ENCODE measurements at regions not wholly inside any gene's neighbourhood (a gene's known extent, or its start where the extent isn't known, plus 50 kb on each side); places are given as distances from the start of the nearest gene placed in this dataset.

DNA sequence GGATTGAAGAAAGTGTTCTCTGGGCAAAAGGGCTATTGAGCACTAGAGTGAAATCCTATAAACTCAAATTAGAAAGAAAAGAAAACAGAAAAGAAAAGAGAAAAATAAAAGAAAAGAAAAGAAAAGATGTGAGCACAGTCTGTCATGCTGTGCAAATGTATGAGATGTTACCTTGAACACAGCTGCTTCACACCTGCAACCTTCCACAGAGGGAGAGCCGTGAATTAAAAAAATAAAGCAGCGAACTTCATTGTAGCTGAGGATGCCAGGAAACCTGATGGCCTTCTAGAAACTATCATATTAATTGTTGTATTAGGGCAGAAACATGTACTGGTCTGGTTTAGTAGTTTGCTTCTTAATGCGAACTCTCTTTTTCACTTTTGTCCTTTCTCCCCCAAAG is 88.0 kb upstream of the SATB1 start:
- H4K5ac ChIP-seq (ENCODE audit: low read depth, low read length), result no peak overlapping the region
- no CpG with 5 or more reads among the region's 3 CpGs for WGBS, 2 experiments (ENCODE audit: extremely low coverage in 2 of 2, insufficient read length in 1 of 2)
- intact Hi-C loops (cut with micrococcal nuclease), result no loop called here

More for the DNA sequence above, 88.0 kb upstream of the SATB1 start:
- no peaks in the 10 kb centered on the region for H3K9me1 ChIP-seq (ENCODE audit: insufficient read depth, low read length)
- H3K27me3 ChIP-seq (ENCODE audit: control insufficient read depth, insufficient read depth, low read length), result no peaks in the 10 kb centered on the region
- H2BK15ac ChIP-seq (ENCODE audit: low read depth, low read length), result no peak overlapping the region
- H3K56ac ChIP-seq (ENCODE audit: extremely low read depth, insufficient read depth, low read length), result no peak overlapping the region
- dilution Hi-C loops (cut with HindIII; ENCODE audit: low sequenced_read_pairs, unreplicated experiment), result no loop called here
- no peak overlapping the region for H3K18ac ChIP-seq (ENCODE audit: low read depth, low read length)
- no peak overlapping the region for H2BK20ac ChIP-seq (ENCODE audit: low read depth, low read length)
- H2BK5ac ChIP-seq (ENCODE audit: low read depth, low read length, poor library complexity, severe bottlenecking), result no peak overlapping the region
- ChIA-PET POLR2A (ENCODE audit: unreplicated experiment) (no interaction called here), CTCF (interaction anchor here (0.6 kb wide), 1 partner anchor 358 kb away, joined by 3 read pairs; no protein-coding TSS in a partner anchor)
- H3K4me3 ChIP-seq (ENCODE audit: insufficient read depth, low read depth, low read length), result no peak overlapping the region
- no peak overlapping the region for H3K9ac ChIP-seq (ENCODE audit: low read depth, low read length)
- H2AK9ac ChIP-seq (replicated peaks; ENCODE audit: low read depth, low read length, poor library complexity), result no peak overlapping the region
- DNase-seq, result no peak
- no TSS peak for BruUV-seq (replicated peaks)
- no peak overlapping the region for H2AK5ac ChIP-seq (ENCODE audit: low read depth, low read length)
- no peaks in the 10 kb centered on the region for H4K20me1 ChIP-seq (ENCODE audit: insufficient read depth, low read length)
- H4K8ac ChIP-seq (ENCODE audit: low read depth in 2 of 2, low read length in 2 of 2), result no peak overlapping the region
- no peaks in the 10 kb centered on the region for H3K36me3 ChIP-seq (ENCODE audit: control insufficient read depth, insufficient read depth, low read length)
- in situ Hi-C loops (cut with MboI; ENCODE audit: low sequenced_read_pairs), result no loop called here
- no peaks in the 10 kb centered on the region for H3K4me1 ChIP-seq (ENCODE audit: control insufficient read depth, insufficient read depth, low read length)
- no peak overlapping the region for H4K91ac ChIP-seq (ENCODE audit: insufficient read depth, low read depth, low read length)
- ATAC-seq (ENCODE audit: low read depth), result no peak
- no peak overlapping the region for H3K4me2 ChIP-seq (ENCODE audit: low read depth, low read length)
- no peaks in the 10 kb centered on the region for H3K79me1 ChIP-seq (ENCODE audit: low read depth in 1 of 2, low read length in 2 of 2)
- H3K23ac ChIP-seq (ENCODE audit: low read depth, low read length), result no peak overlapping the region
- H3K4ac ChIP-seq (ENCODE audit: low read depth, low read length), result no peak overlapping the region
- no peak overlapping the region for H2AFZ ChIP-seq (replicated peaks; ENCODE audit: low read length, poor library complexity)
- no peak overlapping the region for H3K27ac ChIP-seq (ENCODE audit: insufficient read depth, low read length)
- no peak overlapping the region for H3K14ac ChIP-seq (replicated peaks; ENCODE audit: low read depth, low read length)
- H3K9me3 ChIP-seq (ENCODE audit: control insufficient read depth, insufficient read depth, low read length), result peaks cover 2% of the 10 kb centered on the region; the same call in 1 of the 2 replicates
- H2BK120ac ChIP-seq (ENCODE audit: low read depth, low read length), result no peak overlapping the region
- TF ChIP-seq MAFK (IDR thresholded peaks at IDR 0.05; ENCODE audit: low read depth, low read length) (no peak), SMC3 (IDR thresholded peaks at IDR 0.05; ENCODE audit: low read depth, low read length) (no peak), USF2 (IDR thresholded peaks at IDR 0.05; ENCODE audit: low read depth, low read length) (no peak), CHD1 (IDR thresholded peaks at IDR 0.05; ENCODE audit: low read depth, low read length) (no peak), RFX5 (IDR thresholded peaks at IDR 0.05; ENCODE audit: low read depth, low read length) (no peak), FOS (IDR thresholded peaks at IDR 0.05; ENCODE audit: low read depth, low read length) (no peak), RCOR1 (IDR thresholded peaks at IDR 0.05; ENCODE audit: insufficient replicate concordance, low read length) (no peak), MAZ (IDR thresholded peaks at IDR 0.05; ENCODE audit: borderline replicate concordance, low read depth, low read length) (no peak), POLR2A (IDR thresholded peaks at IDR 0.05; ENCODE audit: low read depth, low read length) (no peak), RAD21 (IDR thresholded peaks at IDR 0.05; ENCODE audit: low read length) (no peak), NFE2L2 (IDR thresholded peaks at IDR 0.05; ENCODE audit: low read depth, low read length) (no peak), BHLHE40 (IDR thresholded peaks at IDR 0.05; ENCODE audit: low read depth, low read length) (no peak)
- TF ChIP-seq, protein P1, sequence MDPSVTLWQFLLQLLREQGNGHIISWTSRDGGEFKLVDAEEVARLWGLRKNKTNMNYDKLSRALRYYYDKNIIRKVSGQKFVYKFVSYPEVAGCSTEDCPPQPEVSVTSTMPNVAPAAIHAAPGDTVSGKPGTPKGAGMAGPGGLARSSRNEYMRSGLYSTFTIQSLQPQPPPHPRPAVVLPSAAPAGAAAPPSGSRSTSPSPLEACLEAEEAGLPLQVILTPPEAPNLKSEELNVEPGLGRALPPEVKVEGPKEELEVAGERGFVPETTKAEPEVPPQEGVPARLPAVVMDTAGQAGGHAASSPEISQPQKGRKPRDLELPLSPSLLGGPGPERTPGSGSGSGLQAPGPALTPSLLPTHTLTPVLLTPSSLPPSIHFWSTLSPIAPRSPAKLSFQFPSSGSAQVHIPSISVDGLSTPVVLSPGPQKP (IDR thresholded peaks at IDR 0.05; ENCODE audit: borderline replicate concordance, low read depth, low read length), result no peak
